ENCODE measurements at regions not wholly inside any gene's neighbourhood (a gene's known extent, or its start where the extent isn't known, plus 50 kb on each side); places are given as distances from the start of the nearest gene placed in this dataset.

- TF ChIP-seq, protein P1, sequence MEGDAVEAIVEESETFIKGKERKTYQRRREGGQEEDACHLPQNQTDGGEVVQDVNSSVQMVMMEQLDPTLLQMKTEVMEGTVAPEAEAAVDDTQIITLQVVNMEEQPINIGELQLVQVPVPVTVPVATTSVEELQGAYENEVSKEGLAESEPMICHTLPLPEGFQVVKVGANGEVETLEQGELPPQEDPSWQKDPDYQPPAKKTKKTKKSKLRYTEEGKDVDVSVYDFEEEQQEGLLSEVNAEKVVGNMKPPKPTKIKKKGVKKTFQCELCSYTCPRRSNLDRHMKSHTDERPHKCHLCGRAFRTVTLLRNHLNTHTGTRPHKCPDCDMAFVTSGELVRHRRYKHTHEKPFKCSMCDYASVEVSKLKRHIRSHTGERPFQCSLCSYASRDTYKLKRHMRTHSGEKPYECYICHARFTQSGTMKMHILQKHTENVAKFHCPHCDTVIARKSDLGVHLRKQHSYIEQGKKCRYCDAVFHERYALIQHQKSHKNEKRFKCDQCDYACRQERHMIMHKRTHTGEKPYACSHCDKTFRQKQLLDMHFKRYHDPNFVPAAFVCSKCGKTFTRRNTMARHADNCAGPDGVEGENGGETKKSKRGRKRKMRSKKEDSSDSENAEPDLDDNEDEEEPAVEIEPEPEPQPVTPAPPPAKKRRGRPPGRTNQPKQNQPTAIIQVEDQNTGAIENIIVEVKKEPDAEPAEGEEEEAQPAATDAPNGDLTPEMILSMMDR (IDR thresholded peaks at IDR 0.05), result no peak
- no peak for TF ChIP-seq POLR2A (IDR thresholded peaks at IDR 0.05)
These were observed 420.2 kb upstream of the ROBO1 start for GRCh38 chr3:80187981-80188380.

Data from esophagus squamous epithelium (tissue), 4 donors.